Stimulated activated naive B cell treated with anti-CD40 and anti-IgM and Interleukin-4, amounts not matched to agents 10 μg/mL and 1 μg/mL and 100 μg/mL, for 72 hours (primary cell): ENCODE measurements at regions not wholly inside any gene's neighbourhood (a gene's known extent, or its start where the extent isn't known, plus 50 kb on each side); places are given as distances from the start of the nearest gene placed in this dataset.

Experiments
- ATAC-seq, 2 donors: fragments of 150-1000 bp; cut with Tn5 transposase; replicated peaks; 2 replicates each; pipeline ENCODE4 v1.10.0; 2021; ENCODE audit warnings: moderate library complexity in 1 of 2
- DNase-seq: peaks from one replicate; pipeline ENCODE4 v3.0.0; 2021
- H3K27ac Mint-ChIP-seq: one replicate; pipeline ENCODE4 v1.8.0; 2022; ENCODE audit warnings: mild to moderate bottlenecking, mixed read lengths
- H3K27me3 Mint-ChIP-seq, 2 donors: one replicate each; pipeline ENCODE4 v1.8.0; 2022; ENCODE audit warnings: mixed read lengths in 2 of 2
- H3K36me3 Mint-ChIP-seq, 2 donors: one replicate each; pipeline ENCODE4 v1.8.0; 2022; ENCODE audit warnings: mixed read lengths in 2 of 2, mild to moderate bottlenecking in 1 of 2
- H3K4me1 Mint-ChIP-seq, 2 donors: one replicate each; pipeline ENCODE4 v1.8.0; 2022; ENCODE audit warnings: mixed read lengths in 2 of 2, mild to moderate bottlenecking in 1 of 2
- H3K4me3 Mint-ChIP-seq, 2 donors: one replicate each; pipeline ENCODE4 v1.8.0; 2022; ENCODE audit warnings: mild to moderate bottlenecking in 2 of 2, mixed read lengths in 2 of 2, moderate library complexity in 1 of 2
- H3K9me3 Mint-ChIP-seq, 2 donors: one replicate each; pipeline ENCODE4 v1.8.0; 2022; ENCODE audit warnings: mixed read lengths in 2 of 2, mild to moderate bottlenecking in 1 of 2

DNA sequence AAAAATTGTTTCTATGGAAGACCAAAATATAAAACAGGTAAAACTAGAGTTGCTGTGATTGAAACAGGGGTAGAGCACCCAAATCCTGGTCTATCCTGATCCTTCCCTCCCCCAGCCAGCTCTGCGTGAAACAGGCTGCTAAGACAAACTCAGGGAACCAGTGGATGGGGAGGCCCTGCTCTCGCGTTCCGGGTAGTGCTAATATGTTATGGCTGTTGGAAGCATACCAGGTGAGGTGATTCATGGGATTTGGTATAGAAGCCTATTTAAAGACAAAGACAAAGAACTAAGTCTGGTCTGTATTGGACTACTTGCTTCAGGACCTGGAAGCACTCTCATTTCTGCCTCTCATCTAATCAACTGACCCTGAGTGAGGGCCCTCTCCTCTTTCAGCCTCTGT lies 63.0 kb upstream of the CCBE1 start:
- Mint-ChIP-seq H3K36me3 (no peaks in the 10 kb centered on the region), H3K27me3 (peaks cover 3 to 27% of the 10 kb centered on the region in 2 donors), H3K9me3 (no peaks in the 10 kb centered on the region), H3K4me3 (no peak overlapping the region), H3K27ac (no peak overlapping the region), H3K4me1 (no peaks in the 10 kb centered on the region)
- DNase-seq (no peak), ATAC-seq (no peak)

DNA sequence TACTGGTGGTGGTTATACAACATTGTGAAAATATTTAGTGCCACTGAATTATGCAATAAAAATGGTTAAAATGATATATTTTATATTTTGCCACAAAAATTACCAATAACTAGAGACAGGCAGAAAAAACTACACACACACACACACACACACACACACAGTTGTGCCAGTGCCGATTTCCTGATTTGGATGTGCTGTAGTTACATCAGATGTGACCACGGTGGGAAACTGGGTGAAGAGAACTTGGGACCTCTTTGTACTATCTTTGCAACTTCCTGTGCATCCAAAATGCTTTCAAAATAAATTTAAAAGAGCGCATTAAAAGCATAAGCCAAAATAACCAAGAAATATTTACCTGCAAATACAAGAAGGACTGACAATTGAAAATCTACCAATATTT lies 61.6 kb upstream of the CCBE1 start:
- H3K9me3 Mint-ChIP-seq = no peaks in the 10 kb centered on the region
- H3K36me3 Mint-ChIP-seq = no peaks in the 10 kb centered on the region
- DNase-seq = no peak
- no peak overlapping the region for H3K27ac Mint-ChIP-seq
- H3K27me3 Mint-ChIP-seq = peaks cover 3 to 27% of the 10 kb centered on the region in 2 donors
- no peak overlapping the region for H3K4me3 Mint-ChIP-seq
- no peak for ATAC-seq
- no peaks in the 10 kb centered on the region for H3K4me1 Mint-ChIP-seq

DNA sequence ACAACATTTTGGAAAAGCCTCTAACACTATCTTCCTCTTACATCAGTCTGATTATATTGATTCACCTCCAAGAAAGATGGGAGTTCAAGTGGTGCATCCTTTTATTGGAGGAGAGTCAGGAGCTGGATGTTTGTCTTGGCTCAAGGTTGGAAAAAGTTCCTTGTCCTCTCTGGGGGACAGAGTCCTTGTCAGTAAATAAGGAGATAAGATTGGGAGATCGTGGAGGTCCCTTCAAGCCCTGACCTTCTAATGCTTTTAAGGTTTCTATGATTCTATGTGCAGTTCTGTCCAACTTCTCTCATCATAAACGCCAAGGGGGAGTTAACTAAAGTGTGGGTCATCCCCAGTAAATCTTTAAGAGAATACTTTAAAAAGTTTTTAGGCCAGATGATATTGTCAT lies 60.9 kb upstream of the CCBE1 start:
- H3K27me3 Mint-ChIP-seq = peaks cover 3 to 26% of the 10 kb centered on the region in 2 donors
- no peak overlapping the region for H3K27ac Mint-ChIP-seq
- no peaks in the 10 kb centered on the region for H3K36me3 Mint-ChIP-seq
- DNase-seq (no peak), ATAC-seq (no peak)
- no peaks in the 10 kb centered on the region for H3K4me1 Mint-ChIP-seq
- H3K4me3 Mint-ChIP-seq = no peak overlapping the region
- no peaks in the 10 kb centered on the region for H3K9me3 Mint-ChIP-seq

DNA sequence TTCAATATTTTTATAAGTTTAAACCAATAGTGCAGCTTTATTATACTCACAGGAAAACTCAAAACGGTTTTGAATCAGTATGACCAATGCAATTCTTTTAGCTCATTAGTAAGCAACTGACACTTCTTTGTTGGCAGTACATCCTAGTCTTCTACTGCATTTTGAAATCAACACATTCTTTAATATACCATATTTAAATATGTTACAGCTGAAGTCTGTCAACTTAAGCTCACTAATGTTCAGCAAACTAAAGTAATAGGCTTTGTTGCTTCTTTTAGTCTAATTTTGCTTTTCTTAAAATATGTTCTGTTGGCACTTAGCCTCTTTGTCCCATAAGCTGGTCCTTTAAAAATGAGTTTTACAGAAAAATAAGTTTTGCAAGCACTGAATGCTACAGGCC lies 55.4 kb upstream of the CCBE1 start:
- peaks cover 7 to 19% of the 10 kb centered on the region in 2 donors for H3K27me3 Mint-ChIP-seq
- H3K4me1 Mint-ChIP-seq = no peaks in the 10 kb centered on the region
- no peaks in the 10 kb centered on the region for H3K36me3 Mint-ChIP-seq
- DNase-seq (no peak), ATAC-seq (no peak)
- no peak overlapping the region for H3K4me3 Mint-ChIP-seq
- no peaks in the 10 kb centered on the region for H3K9me3 Mint-ChIP-seq
- no peak overlapping the region for H3K27ac Mint-ChIP-seq

DNA sequence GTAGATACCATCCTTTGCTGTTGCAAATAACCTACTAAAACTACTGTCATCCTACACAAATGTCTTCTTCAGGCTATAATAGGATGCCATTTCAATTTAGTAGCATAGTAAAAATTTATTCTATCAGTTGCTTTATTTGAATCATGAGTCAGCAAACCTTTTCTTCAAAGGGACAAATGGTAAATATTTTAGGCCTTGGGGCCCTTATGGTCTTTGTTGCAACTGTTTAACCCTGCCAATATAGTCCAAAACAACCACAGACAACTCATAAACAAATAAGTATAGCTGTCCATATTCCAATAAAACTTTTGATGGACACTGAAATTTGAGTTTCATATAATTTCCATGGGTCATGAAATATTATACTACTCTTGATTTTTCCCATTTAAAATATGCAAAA lies 54.0 kb upstream of the CCBE1 start:
- no peak for ATAC-seq
- Mint-ChIP-seq H3K27me3 (peaks cover 8 to 16% of the 10 kb centered on the region in 2 donors), H3K36me3 (no peaks in the 10 kb centered on the region), H3K4me3 (no peak overlapping the region), H3K27ac (no peak overlapping the region), H3K9me3 (no peaks in the 10 kb centered on the region), H3K4me1 (no peaks in the 10 kb centered on the region)
- no peak for DNase-seq

DNA sequence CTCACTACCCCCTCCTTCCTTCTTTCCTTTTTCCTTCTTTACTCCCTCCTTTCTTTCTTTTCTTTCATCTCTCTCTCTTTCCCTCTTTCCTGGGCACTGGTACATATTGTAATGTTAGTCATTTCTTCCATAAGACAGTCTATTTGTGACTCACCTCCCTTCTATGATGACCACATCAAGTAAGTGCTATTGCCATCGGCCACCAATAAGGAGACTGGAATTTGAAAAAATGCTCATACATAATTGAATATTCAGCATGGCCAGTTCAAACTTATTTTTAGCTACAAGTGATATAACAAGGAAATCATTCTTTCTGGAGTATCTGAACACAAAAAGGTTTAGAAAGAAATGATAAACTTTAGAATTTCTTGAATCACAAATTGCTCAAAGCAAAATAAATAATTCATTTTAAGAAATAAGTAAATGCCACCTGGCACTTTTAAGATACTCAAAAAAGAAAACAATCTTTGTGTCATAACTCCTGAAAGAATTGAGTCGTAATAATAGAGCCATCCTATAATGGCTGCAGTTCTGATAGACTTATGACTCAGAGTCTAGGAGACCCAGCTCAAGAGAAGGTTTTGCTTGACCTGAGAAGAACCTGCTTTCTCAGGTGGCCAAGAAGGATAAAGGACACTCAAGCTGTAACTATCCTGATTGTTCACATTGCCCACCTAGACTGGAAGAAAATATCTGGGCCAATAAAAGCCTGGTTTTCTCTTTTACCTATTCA lies 51.6 kb upstream of the CCBE1 start:
- no peak for DNase-seq
- Mint-ChIP-seq H3K9me3 (no peaks in the 10 kb centered on the region), H3K4me3 (no peak overlapping the region), H3K27ac (no peak overlapping the region), H3K4me1 (no peaks in the 10 kb centered on the region), H3K27me3 (peaks cover 12% of the 10 kb centered on the region in 2 donors), H3K36me3 (no peaks in the 10 kb centered on the region)
- no peak for ATAC-seq
